Panc1 (cell line): ENCODE measurements at regions not wholly inside any gene's neighbourhood (a gene's known extent, or its start where the extent isn't known, plus 50 kb on each side); places are given as distances from the start of the nearest gene placed in this dataset.

Source experiments
- ATAC-seq: fragments of 200-7000 bp; cut with Tn5 transposase; 2 replicates; pipeline ENCODE4 v1.9.1; 2020; ENCODE audit warnings: mild to moderate bottlenecking, moderate library complexity
- BruUV-seq: library from RNA; stranded (reverse); fragments of 400-500 nt; replicated peaks from 2 replicates; lab custom pipeline; 2021; lab: Mats Ljungman, UMichigan
- CTCF ChIA-PET: fragments of 300-600 bp; sonication (Branson Sonifier 250); formaldehyde crosslinking; loops from one replicate; lab custom pipeline; 2022; ENCODE audit warnings: antibody characterized with exemption; lab: Charles Lee
- POLR2A ChIA-PET: fragments of 300-600 bp; sonication (Branson Sonifier 250); formaldehyde crosslinking; loops from one replicate; lab custom pipeline; 2022; ENCODE audit warnings: antibody characterized with exemption; lab: Charles Lee
- DNase-seq: peaks from one replicate; pipeline ENCODE4 v3.0.0-alpha.2; 2010; ENCODE audit warnings: low read depth, low spot score
- H3K27ac ChIP-seq: 2 replicates; pipeline ENCODE4 v1.5.1; 2011; ENCODE audit warnings: mild to moderate bottlenecking, low read length, inconsistent platforms
- H3K27me3 ChIP-seq: fragments of 200-500 bp; sonication (Bioruptor generic); 2 replicates; pipeline ENCODE4 v1.6.0; 2014; ENCODE audit warnings: low read length, inconsistent platforms; ENCODE audit not compliant: control insufficient read depth, insufficient read depth
- H3K36me3 ChIP-seq: fragments of 200-500 bp; sonication (Bioruptor generic); 2 replicates; pipeline ENCODE4 v1.5.1; 2014; ENCODE audit warnings: inconsistent platforms, mild to moderate bottlenecking, low read length, moderate library complexity; ENCODE audit not compliant: control insufficient read depth, insufficient read depth
- H3K4me1 ChIP-seq: 2 replicates; pipeline ENCODE4 v1.5.1; 2011; ENCODE audit warnings: inconsistent platforms, mild to moderate bottlenecking, low read length, moderate library complexity; ENCODE audit not compliant: control insufficient read depth, insufficient read depth
- H3K4me3 ChIP-seq, 2 experiments: 2 replicates each; pipeline ENCODE4 v1.5.1; 2011 to 2012; ENCODE audit warnings: low read depth in 2 of 2, low read length in 2 of 2, mild to moderate bottlenecking in 2 of 2, inconsistent platforms in 1 of 2, moderate library complexity in 1 of 2
- H3K9me3 ChIP-seq: fragments of 200-500 bp; sonication (Bioruptor generic); 2 replicates; pipeline ENCODE4 v1.5.1; 2014; ENCODE audit warnings: low read depth, mild to moderate bottlenecking, inconsistent platforms, low read length, moderate library complexity; ENCODE audit not compliant: control insufficient read depth, insufficient read depth
- CTCF ChIP-seq: fragments of 450-650 bp; IDR thresholded peaks from 2 replicates; pipeline ENCODE4 v1.5.1; 2017; ENCODE audit warnings: mild to moderate bottlenecking
- POLR2AphosphoS5 ChIP-seq: IDR thresholded peaks from 2 replicates; pipeline ENCODE4 v1.6.1; 2012; ENCODE audit warnings: mild to moderate bottlenecking, low read depth, low read length, moderate library complexity
- REST ChIP-seq, 2 experiments: IDR thresholded peaks; 2 replicates each; pipeline ENCODE4 v1.6.1; 2011 to 2012; ENCODE audit warnings: low read depth in 2 of 2, control low read depth in 1 of 2, low read length in 1 of 2, mild to moderate bottlenecking in 1 of 2, moderate library complexity in 1 of 2; ENCODE audit not compliant: insufficient read depth in 1 of 2
- SIN3A ChIP-seq: IDR thresholded peaks from 2 replicates; pipeline ENCODE4 v1.6.1; 2012; ENCODE audit warnings: low read depth, mild to moderate bottlenecking, low read length, moderate library complexity, borderline replicate concordance; ENCODE audit not compliant: insufficient read depth
- TCF7L2 ChIP-seq: IDR thresholded peaks from 2 replicates; pipeline ENCODE4 v1.6.1; 2011; ENCODE audit warnings: mild to moderate bottlenecking, low read depth, low read length, inconsistent platforms
- in situ Hi-C: cut with HindIII; loops from 2 replicates; pipeline ENCODE4 v1.10.0; 2016; ENCODE audit warnings: low sequenced_read_pairs, low pct_unique_long_range_greater_than_20kb
- intact Hi-C: fragments of 100-400 bp; cut with micrococcal nuclease; formaldehyde crosslinking; loops from one replicate; pipeline ENCODE4 v1.10.0; 2022; ENCODE audit not compliant: unreplicated experiment

- intact Hi-C loops (no loop called here), in situ Hi-C loops (no loop called here)
- H3K36me3 ChIP-seq = no peaks in the 10 kb centered on the region
- peaks cover 13% of the 10 kb centered on the region; the same call in 1 of the 2 replicates for H3K4me1 ChIP-seq
- ChIA-PET CTCF (no interaction called here), POLR2A (no interaction called here)
- no peak for TF ChIP-seq TCF7L2
- no peak for TF ChIP-seq POLR2AphosphoS5
- TF ChIP-seq CTCF = no peak
- TF ChIP-seq SIN3A = no peak
- no peak for TF ChIP-seq REST (IDR thresholded peaks at IDR 0.05; ENCODE audit: insufficient read depth in 1 of 2, low read depth in 2 of 2, low read length in 1 of 2)
- H3K27ac ChIP-seq = no peak overlapping the region
- no peaks in the 10 kb centered on the region for H3K27me3 ChIP-seq
- BruUV-seq = no TSS peak
- ATAC-seq (no peak), DNase-seq (no peak)
- no peaks in the 10 kb centered on the region for H3K9me3 ChIP-seq
- no peak overlapping the region for H3K4me3 ChIP-seq
These were observed 58.6 kb upstream of the HIVEP3 start for GRCh38 chr1:41977326-41977725.

GRCh38 chr1:41976671-41977070 is 57.9 kb upstream of the HIVEP3 start:
- TF ChIP-seq CTCF = no peak
- TF ChIP-seq REST (IDR thresholded peaks at IDR 0.05; ENCODE audit: insufficient read depth in 1 of 2, low read depth in 2 of 2, low read length in 1 of 2) = no peak
- TF ChIP-seq SIN3A = no peak
- no peak for TF ChIP-seq POLR2AphosphoS5
- TF ChIP-seq TCF7L2 = no peak
- H3K27me3 ChIP-seq = no peaks in the 10 kb centered on the region
- ATAC-seq (no peak), DNase-seq (no peak)
- H3K9me3 ChIP-seq = no peaks in the 10 kb centered on the region
- no peaks in the 10 kb centered on the region for H3K36me3 ChIP-seq
- no peak overlapping the region for H3K4me3 ChIP-seq
- ChIA-PET CTCF (no interaction called here), POLR2A (no interaction called here)
- peaks cover 6% of the 10 kb centered on the region; the same call in 1 of the 2 replicates for H3K4me1 ChIP-seq
- intact Hi-C loops = no loop called here
- H3K27ac ChIP-seq = no peak overlapping the region
- no TSS peak for BruUV-seq
- in situ Hi-C loops = no loop called here
